ENCODE measurements at regions not wholly inside any gene's neighbourhood (a gene's known extent, or its start where the extent isn't known, plus 50 kb on each side); places are given as distances from the start of the nearest gene placed in this dataset.

GRCh38 chr2:58494071-58494501, 253.0 kb upstream of the FANCL start:
- POLR2A ChIA-PET, result no interaction called here
- Mint-ChIP-seq H3K9me3 (no peaks in the 10 kb centered on the region), H3K36me3 (ENCODE audit: low read depth) (no peaks in the 10 kb centered on the region), H3K4me3 (no peak overlapping the region), H3K4me1 (ENCODE audit: low read depth) (no peaks in the 10 kb centered on the region), H3K27ac (no peak overlapping the region), H3K27me3 (no peaks in the 10 kb centered on the region)
- TF ChIP-seq CTCF (IDR thresholded peaks at IDR 0.05), result no peak
- H3K27ac ChIP-seq (ENCODE audit: low read depth in 1 of 2, low read length in 2 of 2), result no peak overlapping the region
- CTCF ChIA-PET, result no interaction called here
- intact Hi-C loops (cut with DNase I, micrococcal nuclease), result no loop called here
- no peak overlapping the region for H3K4me3 ChIP-seq (ENCODE audit: low read length)
- H3K36me3 ChIP-seq (ENCODE audit: insufficient read depth, low read length), result no peaks in the 10 kb centered on the region
- no peaks in the 10 kb centered on the region for H3K9me3 ChIP-seq (ENCODE audit: control insufficient read depth in 1 of 2, insufficient read depth in 1 of 2, low read length in 2 of 2)
- ATAC-seq (ENCODE audit: poor library complexity) (no peak), DNase-seq (no peak)
- no peaks in the 10 kb centered on the region for H3K4me1 ChIP-seq (ENCODE audit: insufficient read depth, low read length)
- H3K27me3 ChIP-seq (ENCODE audit: control insufficient read depth in 1 of 2, insufficient read depth in 2 of 2, low read length in 2 of 2), result no peaks in the 10 kb centered on the region

GRCh38 chr2:58484629-58485028, 243.5 kb upstream of the FANCL start:
- Histone ChIP-seq H3K36me3 (ENCODE audit: insufficient read depth, low read length) (no peaks in the 10 kb centered on the region), H3K9me3 (ENCODE audit: control insufficient read depth in 1 of 2, insufficient read depth in 1 of 2, low read length in 2 of 2) (peaks cover 0 to 5% of the 10 kb centered on the region in 2 experiments), H3K27ac (ENCODE audit: low read depth in 1 of 2, low read length in 2 of 2) (no peak overlapping the region), H3K4me1 (ENCODE audit: insufficient read depth, low read length) (no peaks in the 10 kb centered on the region), H3K27me3 (ENCODE audit: control insufficient read depth in 1 of 2, insufficient read depth in 2 of 2, low read length in 2 of 2) (no peaks in the 10 kb centered on the region), H3K4me3 (ENCODE audit: low read length) (no peak overlapping the region)
- Mint-ChIP-seq H3K27me3 (no peaks in the 10 kb centered on the region), H3K4me3 (no peak overlapping the region), H3K4me1 (ENCODE audit: low read depth) (no peaks in the 10 kb centered on the region), H3K9me3 (no peaks in the 10 kb centered on the region), H3K27ac (no peak overlapping the region), H3K36me3 (ENCODE audit: low read depth) (no peaks in the 10 kb centered on the region)
- no peak for TF ChIP-seq CTCF (IDR thresholded peaks at IDR 0.05)
- intact Hi-C loops (cut with DNase I, micrococcal nuclease), result no loop called here
- ChIA-PET POLR2A (no interaction called here), CTCF (no interaction called here)
- DNase-seq (no peak), ATAC-seq (ENCODE audit: poor library complexity) (no peak)

GRCh38 chr2:58484221-58484620, 243.1 kb upstream of the FANCL start:
- no peaks in the 10 kb centered on the region for H3K4me1 ChIP-seq (ENCODE audit: insufficient read depth, low read length)
- H3K4me3 Mint-ChIP-seq, result no peak overlapping the region
- H3K9me3 Mint-ChIP-seq, result no peaks in the 10 kb centered on the region
- ChIA-PET POLR2A (no interaction called here), CTCF (no interaction called here)
- no peaks in the 10 kb centered on the region for H3K27me3 Mint-ChIP-seq
- no peak overlapping the region for H3K27ac ChIP-seq (ENCODE audit: low read depth in 1 of 2, low read length in 2 of 2)
- H3K9me3 ChIP-seq (ENCODE audit: control insufficient read depth in 1 of 2, insufficient read depth in 1 of 2, low read length in 2 of 2), result peaks cover 0 to 5% of the 10 kb centered on the region in 2 experiments
- no peaks in the 10 kb centered on the region for H3K36me3 Mint-ChIP-seq (ENCODE audit: low read depth)
- H3K4me3 ChIP-seq (ENCODE audit: low read length), result no peak overlapping the region
- H3K27ac Mint-ChIP-seq, result no peak overlapping the region
- no peaks in the 10 kb centered on the region for H3K27me3 ChIP-seq (ENCODE audit: control insufficient read depth in 1 of 2, insufficient read depth in 2 of 2, low read length in 2 of 2)
- no peak for ATAC-seq (ENCODE audit: poor library complexity)
- no peaks in the 10 kb centered on the region for H3K36me3 ChIP-seq (ENCODE audit: insufficient read depth, low read length)
- H3K4me1 Mint-ChIP-seq (ENCODE audit: low read depth), result no peaks in the 10 kb centered on the region
- intact Hi-C loops (cut with DNase I, micrococcal nuclease), result no loop called here
- DNase-seq, result no peak
- TF ChIP-seq CTCF (IDR thresholded peaks at IDR 0.05), result no peak

Measured in CD4-positive, alpha-beta T cell (primary cell).